HepG2 (cell line): ENCODE measurements at regions not wholly inside any gene's neighbourhood (a gene's known extent, or its start where the extent isn't known, plus 50 kb on each side); places are given as distances from the start of the nearest gene placed in this dataset.

Experiments
- CTCF ChIP-seq: sonication (generic); formaldehyde crosslinking; IDR thresholded peaks from 2 replicates; pipeline ENCODE4 v1.5.0; 2020; ENCODE audit warnings: mild to moderate bottlenecking, missing genetic modification reagents, moderate library complexity
- PBX3 ChIP-seq: sonication (generic); formaldehyde crosslinking; IDR thresholded peaks from 2 replicates; pipeline ENCODE4 v1.8.1; 2023; ENCODE audit warnings: missing genetic modification reagents, inconsistent platforms, borderline replicate concordance
- SIN3A ChIP-seq: IDR thresholded peaks from 2 replicates; pipeline ENCODE4 v1.6.1; 2011; ENCODE audit warnings: low read depth, mild to moderate bottlenecking, control low read depth, low read length, borderline replicate concordance
- ZBTB1 ChIP-seq: sonication (generic); formaldehyde crosslinking; IDR thresholded peaks from 2 replicates; pipeline ENCODE4 v1.4.0; 2020; ENCODE audit warnings: missing genetic modification reagents, borderline replicate concordance

GRCh38 chr6:168213121-168213524 is 106.5 kb downstream of the DACT2 start:
- no peak for TF ChIP-seq CTCF (CRISPR knock-in tag)
- TF ChIP-seq PBX3 (CRISPR knock-in tag) = no peak
- no peak for TF ChIP-seq SIN3A
- TF ChIP-seq ZBTB1 (CRISPR knock-in tag) = no peak
